CD4-positive, alpha-beta T cell (primary cell): ENCODE measurements at regions not wholly inside any gene's neighbourhood (a gene's known extent, or its start where the extent isn't known, plus 50 kb on each side); places are given as distances from the start of the nearest gene placed in this dataset.

Source experiments
- ATAC-seq: fragments of 200-7000 bp; cut with Tn5 transposase; one replicate; pipeline ENCODE4 v1.10.0; 2022; ENCODE audit warnings: mild to moderate bottlenecking; ENCODE audit not compliant: poor library complexity
- CTCF ChIA-PET: fragments of 350-600 bp; sonication (Branson Sonifier 250); formaldehyde crosslinking; loops from one replicate; lab custom pipeline; 2021; ENCODE audit warnings: antibody characterized with exemption, inconsistent platforms; lab: Charles Lee
- POLR2A ChIA-PET: fragments of 350-600 bp; sonication (Branson Sonifier 250); formaldehyde crosslinking; loops from one replicate; lab custom pipeline; 2021; ENCODE audit warnings: antibody characterized with exemption, inconsistent platforms; lab: Charles Lee
- DNase-seq, 14 experiments: peaks; one replicate each; pipeline ENCODE4 v3.0.0-alpha.2; 2013 to 2020; ENCODE audit warnings: mixed read lengths in 2 of 14
- H3K27ac ChIP-seq, 2 donors: one replicate each; pipeline versions ENCODE4 v1.5.1 to v1.7.0; 2013; ENCODE audit warnings: low read length in 2 of 2, low read depth in 1 of 2, mild to moderate bottlenecking in 1 of 2
- H3K27me3 ChIP-seq, 2 experiments: 1 replicate in 1 of 2; 2 replicates in 1 of 2; pipeline versions ENCODE4 v1.6.1 to v1.7.0; 2013; ENCODE audit warnings: low read length in 2 of 2, control low read depth in 1 of 2, mild to moderate bottlenecking in 1 of 2, moderate library complexity in 1 of 2; ENCODE audit not compliant: insufficient read depth in 2 of 2, control insufficient read depth in 1 of 2
- H3K36me3 ChIP-seq: one replicate; pipeline ENCODE4 v1.6.1; 2013; ENCODE audit warnings: low read length, control low read depth; ENCODE audit not compliant: insufficient read depth
- H3K4me1 ChIP-seq: one replicate; pipeline ENCODE4 v1.6.1; 2013; ENCODE audit warnings: low read length, control low read depth; ENCODE audit not compliant: insufficient read depth
- H3K4me3 ChIP-seq: one replicate; pipeline ENCODE4 v1.5.1; 2013; ENCODE audit warnings: mild to moderate bottlenecking, low read length, moderate library complexity
- H3K9me3 ChIP-seq, 2 experiments: 1 replicate in 1 of 2; 2 replicates in 1 of 2; pipeline versions ENCODE4 v1.6.1 to v1.7.0; 2013; ENCODE audit warnings: low read length in 2 of 2, mild to moderate bottlenecking in 2 of 2, control low read depth in 1 of 2, moderate library complexity in 1 of 2; ENCODE audit not compliant: control insufficient read depth in 1 of 2, insufficient read depth in 1 of 2
- H3K27ac Mint-ChIP-seq: one replicate; pipeline ENCODE4 v1.8.0; 2020; ENCODE audit warnings: mixed read lengths
- H3K27me3 Mint-ChIP-seq: one replicate; pipeline ENCODE4 v1.8.0; 2021; ENCODE audit warnings: mixed read lengths
- H3K36me3 Mint-ChIP-seq: one replicate; pipeline ENCODE4 v1.8.0; 2021; ENCODE audit warnings: low read depth, mixed read lengths
- H3K4me1 Mint-ChIP-seq: one replicate; pipeline ENCODE4 v1.8.0; 2021; ENCODE audit warnings: low read depth, mixed read lengths
- H3K4me3 Mint-ChIP-seq: one replicate; pipeline ENCODE4 v1.8.0; 2020; ENCODE audit warnings: mild to moderate bottlenecking, mixed read lengths
- H3K9me3 Mint-ChIP-seq: one replicate; pipeline ENCODE4 v1.8.0; 2020; ENCODE audit warnings: mixed read lengths
- intact Hi-C, 2 experiments: fragments of 100-400 bp; cut with DNase I in 1 of 2; cut with micrococcal nuclease in 1 of 2; formaldehyde crosslinking; loops; one replicate each; pipeline versions ENCODE4 v1.15.1 to v1.9.0; 2023 to 2025; cut with DNase I, micrococcal nuclease
- TF ChIP-seq, protein P1 (sequence below): fragments of 200-600 bp; IDR thresholded peaks from one replicate; pipeline ENCODE4 v1.8.0; 2022; ENCODE audit warnings: antibody characterized with exemption, mild to moderate bottlenecking

DNA sequence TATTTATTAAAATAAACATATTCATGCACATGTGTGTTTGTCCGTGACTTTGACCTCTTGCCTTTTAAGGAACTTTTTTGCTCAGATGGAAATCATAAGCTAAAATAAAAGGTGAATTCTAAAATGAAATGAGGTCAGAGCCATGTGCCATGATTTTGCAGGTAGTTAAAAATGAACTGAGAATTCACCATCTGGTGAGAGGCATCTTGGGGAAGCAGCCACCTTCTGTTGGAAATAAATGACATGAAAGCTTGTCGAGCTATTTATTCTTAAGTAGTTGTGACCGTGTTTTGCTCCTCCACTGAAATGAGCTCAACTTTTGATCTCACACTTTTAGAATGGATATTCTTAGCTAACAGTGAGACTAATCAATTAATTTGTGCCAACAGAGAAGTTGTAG is 56.8 kb upstream of the CNOT2 start:
- Histone ChIP-seq H3K27me3 (no peaks in the 10 kb centered on the region), H3K27ac (no peak overlapping the region), H3K36me3 (no peaks in the 10 kb centered on the region), H3K4me3 (no peak overlapping the region), H3K4me1 (no peaks in the 10 kb centered on the region), H3K9me3 (no peaks in the 10 kb centered on the region)
- Mint-ChIP-seq H3K4me3 (no peak overlapping the region), H3K36me3 (no peaks in the 10 kb centered on the region), H3K4me1 (no peaks in the 10 kb centered on the region), H3K9me3 (no peaks in the 10 kb centered on the region), H3K27me3 (peaks cover 6% of the 10 kb centered on the region), H3K27ac (no peak overlapping the region)
- DNase-seq (no peak), ATAC-seq (no peak)
- intact Hi-C loops, result no loop called here
- ChIA-PET POLR2A (no interaction called here), CTCF (no interaction called here)
- TF ChIP-seq, protein P1, sequence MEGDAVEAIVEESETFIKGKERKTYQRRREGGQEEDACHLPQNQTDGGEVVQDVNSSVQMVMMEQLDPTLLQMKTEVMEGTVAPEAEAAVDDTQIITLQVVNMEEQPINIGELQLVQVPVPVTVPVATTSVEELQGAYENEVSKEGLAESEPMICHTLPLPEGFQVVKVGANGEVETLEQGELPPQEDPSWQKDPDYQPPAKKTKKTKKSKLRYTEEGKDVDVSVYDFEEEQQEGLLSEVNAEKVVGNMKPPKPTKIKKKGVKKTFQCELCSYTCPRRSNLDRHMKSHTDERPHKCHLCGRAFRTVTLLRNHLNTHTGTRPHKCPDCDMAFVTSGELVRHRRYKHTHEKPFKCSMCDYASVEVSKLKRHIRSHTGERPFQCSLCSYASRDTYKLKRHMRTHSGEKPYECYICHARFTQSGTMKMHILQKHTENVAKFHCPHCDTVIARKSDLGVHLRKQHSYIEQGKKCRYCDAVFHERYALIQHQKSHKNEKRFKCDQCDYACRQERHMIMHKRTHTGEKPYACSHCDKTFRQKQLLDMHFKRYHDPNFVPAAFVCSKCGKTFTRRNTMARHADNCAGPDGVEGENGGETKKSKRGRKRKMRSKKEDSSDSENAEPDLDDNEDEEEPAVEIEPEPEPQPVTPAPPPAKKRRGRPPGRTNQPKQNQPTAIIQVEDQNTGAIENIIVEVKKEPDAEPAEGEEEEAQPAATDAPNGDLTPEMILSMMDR, result no peak

DNA sequence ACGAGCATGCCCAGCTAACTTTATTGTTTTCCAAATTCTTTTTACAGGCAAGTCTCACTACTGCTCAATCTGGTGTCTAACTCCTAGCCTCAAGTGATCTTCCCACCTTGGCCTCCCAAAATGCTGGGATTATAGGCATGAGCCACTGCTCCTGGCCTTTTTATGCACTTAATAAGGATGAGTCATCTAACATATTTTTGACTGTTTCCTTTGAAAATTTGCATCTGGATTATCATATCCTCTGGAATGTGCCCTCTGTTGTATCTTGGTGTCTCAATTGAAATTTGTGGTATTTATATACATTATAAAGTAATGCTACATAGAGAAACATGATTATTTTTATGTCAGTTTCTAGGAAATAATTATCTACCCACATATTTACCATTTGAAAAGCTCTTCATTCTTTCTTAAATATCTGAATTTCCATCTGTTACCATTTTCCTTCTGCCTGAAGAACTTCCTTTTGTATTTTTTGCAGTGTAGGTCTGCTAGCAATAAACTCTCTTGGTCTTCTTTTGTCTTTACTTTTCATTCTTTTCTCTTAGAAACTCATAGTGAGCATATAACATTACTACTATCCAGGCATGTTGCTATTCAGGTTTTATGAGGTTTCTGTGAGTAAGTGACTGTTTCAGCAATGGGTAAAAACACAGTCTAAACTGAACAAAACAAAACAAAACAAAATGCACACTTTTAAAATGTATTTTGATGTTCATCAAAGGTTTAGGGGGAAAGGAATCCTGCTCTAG is 52.8 kb upstream of the CNOT2 start:
- Histone ChIP-seq H3K4me3 (no peak overlapping the region), H3K27ac (no peak overlapping the region), H3K36me3 (no peaks in the 10 kb centered on the region), H3K27me3 (no peaks in the 10 kb centered on the region), H3K9me3 (no peaks in the 10 kb centered on the region), H3K4me1 (no peaks in the 10 kb centered on the region)
- intact Hi-C loops, result no loop called here
- no peak for ATAC-seq
- TF ChIP-seq, protein P1, result no peak
- H3K4me3 Mint-ChIP-seq, result no peak overlapping the region
- ChIA-PET CTCF (no interaction called here), POLR2A (no interaction called here)
- H3K36me3 Mint-ChIP-seq, result no peaks in the 10 kb centered on the region
- no peaks in the 10 kb centered on the region for H3K9me3 Mint-ChIP-seq
- H3K27ac Mint-ChIP-seq, result no peak overlapping the region
- H3K4me1 Mint-ChIP-seq, result no peaks in the 10 kb centered on the region
- no peak for DNase-seq
- no peaks in the 10 kb centered on the region for H3K27me3 Mint-ChIP-seq
